Nephron (organoid): ENCODE measurements at regions not wholly inside any gene's neighbourhood (a gene's known extent, or its start where the extent isn't known, plus 50 kb on each side); places are given as distances from the start of the nearest gene placed in this dataset.

Experiments
- H3K27ac Mint-ChIP-seq, 3 experiments: 2 replicates each; pipeline ENCODE4 v1.8.0; 2020; ENCODE audit warnings: mixed read lengths in 3 of 3, mild to moderate bottlenecking in 2 of 3, moderate library complexity in 1 of 3
- H3K27me3 Mint-ChIP-seq: 2 replicates; pipeline ENCODE4 v1.8.0; 2021; ENCODE audit warnings: low read depth, mild to moderate bottlenecking, moderate library complexity, mixed read lengths
- H3K36me3 Mint-ChIP-seq: 2 replicates; pipeline ENCODE4 v1.8.0; 2020; ENCODE audit warnings: low read depth, mixed read lengths
- H3K4me1 Mint-ChIP-seq: 2 replicates; pipeline ENCODE4 v1.8.0; 2020; ENCODE audit warnings: mixed read lengths
- H3K4me3 Mint-ChIP-seq, 3 experiments: 2 replicates each; pipeline ENCODE4 v1.8.0; 2020; ENCODE audit warnings: mild to moderate bottlenecking in 3 of 3, mixed read lengths in 3 of 3, moderate library complexity in 2 of 3
- H3K9me3 Mint-ChIP-seq: 2 replicates; pipeline ENCODE4 v1.8.0; 2020; ENCODE audit warnings: mixed read lengths
- CTCF ChIP-seq, 3 experiments: fragments of 200-600 bp; sonication (generic); IDR thresholded peaks; one replicate each; pipeline ENCODE4 v1.5.0; 2021; ENCODE audit warnings: antibody characterized with exemption in 3 of 3; ENCODE audit not compliant: unreplicated experiment in 3 of 3

- Mint-ChIP-seq H3K27me3 (peaks cover 42% of the 10 kb centered on the region), H3K4me1 (no peaks in the 10 kb centered on the region), H3K4me3 (no peak overlapping the region), H3K27ac (no peak overlapping the region), H3K9me3 (no peaks in the 10 kb centered on the region), H3K36me3 (no peaks in the 10 kb centered on the region)
- TF ChIP-seq CTCF (IDR thresholded peaks at IDR 0.05; ENCODE audit: unreplicated experiment in 3 of 3): peak; percentile 57 to 80 (median 70)
Observed at GRCh38 chr20:22312744-22313346, 271.5 kb downstream of the FOXA2 start.

- no peaks in the 10 kb centered on the region for H3K36me3 Mint-ChIP-seq
- no peak for TF ChIP-seq CTCF (IDR thresholded peaks at IDR 0.05; ENCODE audit: unreplicated experiment in 3 of 3)
- no peak overlapping the region for H3K4me3 Mint-ChIP-seq
- no peaks in the 10 kb centered on the region for H3K9me3 Mint-ChIP-seq
- peaks cover 5% of the 10 kb centered on the region for H3K4me1 Mint-ChIP-seq
- peaks cover 22% of the 10 kb centered on the region for H3K27me3 Mint-ChIP-seq
- H3K27ac Mint-ChIP-seq: no peak overlapping the region
Observed at GRCh38 chr20:22308934-22309333, 275.4 kb downstream of the FOXA2 start.

DNA sequence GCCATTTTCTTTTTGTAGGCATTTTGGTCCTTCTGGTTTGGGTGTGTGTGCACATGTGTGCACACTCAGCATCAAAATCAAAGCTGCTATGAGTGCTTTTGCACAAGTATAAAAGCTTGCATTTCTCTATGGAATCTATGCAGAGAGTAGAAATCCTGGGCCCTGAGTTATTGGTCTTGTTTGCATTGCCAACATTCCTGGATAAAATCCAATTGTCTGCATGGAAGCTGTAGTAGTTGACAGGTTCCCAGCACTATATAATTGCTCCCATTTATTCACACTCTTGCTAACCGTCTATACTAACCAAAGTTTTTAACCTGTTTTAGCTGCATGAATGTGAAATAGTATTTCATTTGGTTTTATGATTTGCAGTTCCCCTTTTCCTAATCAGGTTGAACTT is 277.0 kb downstream of the FOXA2 start:
- Mint-ChIP-seq H3K4me1 (peaks cover 5% of the 10 kb centered on the region), H3K9me3 (no peaks in the 10 kb centered on the region), H3K4me3 (no peak overlapping the region), H3K27ac (no peak overlapping the region), H3K27me3 (peaks cover 17% of the 10 kb centered on the region), H3K36me3 (no peaks in the 10 kb centered on the region)
- no peak for TF ChIP-seq CTCF (IDR thresholded peaks at IDR 0.05; ENCODE audit: unreplicated experiment in 3 of 3)

DNA sequence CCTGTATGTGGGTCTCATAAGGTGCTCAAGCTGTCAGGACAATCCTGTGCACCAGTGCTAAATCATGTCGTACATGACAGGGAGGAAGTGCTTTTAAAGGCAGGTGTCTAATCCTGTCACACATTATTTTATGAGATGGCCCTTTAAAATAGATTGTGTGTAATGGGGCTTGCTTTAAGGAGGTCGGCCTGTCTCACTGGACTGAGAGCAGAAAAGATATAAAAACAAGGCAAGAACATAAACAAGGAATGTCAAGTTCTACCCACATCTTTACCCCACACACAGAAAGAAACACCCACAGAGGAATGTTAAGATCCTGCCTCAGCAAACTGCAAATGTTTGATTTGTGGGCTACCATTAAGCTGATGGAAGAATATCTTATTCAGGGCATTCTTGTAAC is 279.0 kb downstream of the FOXA2 start:
- Mint-ChIP-seq H3K9me3 (peaks cover 3% of the 10 kb centered on the region), H3K36me3 (no peaks in the 10 kb centered on the region), H3K4me3 (no peak overlapping the region), H3K27me3 (peaks cover 10% of the 10 kb centered on the region), H3K4me1 (peaks cover 5% of the 10 kb centered on the region), H3K27ac (no peak overlapping the region)
- TF ChIP-seq CTCF (IDR thresholded peaks at IDR 0.05; ENCODE audit: unreplicated experiment in 3 of 3): no peak

DNA sequence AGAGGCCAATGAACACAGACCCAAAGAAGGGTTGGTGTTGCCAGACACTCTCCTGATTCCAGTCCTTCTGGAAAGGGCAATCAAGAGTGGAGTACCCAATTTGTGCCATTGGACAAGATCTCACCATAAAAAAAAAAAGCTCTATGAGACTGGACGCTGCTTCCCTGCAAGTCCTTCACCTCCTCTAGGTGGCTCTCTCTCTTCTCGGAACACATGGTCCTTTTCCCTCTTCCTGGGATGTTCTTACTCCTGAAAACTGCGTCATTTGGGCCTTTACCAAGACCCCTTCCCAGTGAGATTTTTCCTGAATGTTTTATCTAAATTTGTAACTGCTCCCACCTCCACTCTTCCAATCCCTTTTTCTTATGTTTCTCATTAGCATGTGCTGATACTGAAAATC is 280.8 kb downstream of the FOXA2 start:
- Mint-ChIP-seq H3K4me1 (peaks cover 5% of the 10 kb centered on the region), H3K27me3 (peaks cover 8% of the 10 kb centered on the region), H3K27ac (no peak overlapping the region), H3K36me3 (no peaks in the 10 kb centered on the region), H3K9me3 (peaks cover 9% of the 10 kb centered on the region), H3K4me3 (no peak overlapping the region)
- TF ChIP-seq CTCF (IDR thresholded peaks at IDR 0.05; ENCODE audit: unreplicated experiment in 3 of 3): no peak

GRCh38 chr20:22302039-22302438 is 282.3 kb downstream of the FOXA2 start:
- H3K27ac Mint-ChIP-seq: no peak overlapping the region
- H3K36me3 Mint-ChIP-seq: no peaks in the 10 kb centered on the region
- H3K4me3 Mint-ChIP-seq: no peak overlapping the region
- peaks cover 9% of the 10 kb centered on the region for H3K9me3 Mint-ChIP-seq
- peaks cover under 1% of the 10 kb centered on the region for H3K4me1 Mint-ChIP-seq
- TF ChIP-seq CTCF (IDR thresholded peaks at IDR 0.05; ENCODE audit: unreplicated experiment in 3 of 3): no peak
- peaks cover 8% of the 10 kb centered on the region for H3K27me3 Mint-ChIP-seq
